Cardiac fibroblast (primary cell): ENCODE measurements at regions not wholly inside any gene's neighbourhood (a gene's known extent, or its start where the extent isn't known, plus 50 kb on each side); places are given as distances from the start of the nearest gene placed in this dataset.

Experiments
- DNase-seq, 2 donors: peaks; one replicate each; pipeline versions ENCODE4 v3.0.0 to v3.0.0-alpha.2; 2010; ENCODE audit warnings: low read depth in 2 of 2
- H3K4me3 ChIP-seq, 2 donors: replicated peaks in 1 of 2; 1 replicate in 1 of 2; 2 replicates in 1 of 2; pipeline ENCODE4 v1.5.1; 2011; ENCODE audit warnings: low read depth in 2 of 2, low read length in 2 of 2, mild to moderate bottlenecking in 2 of 2, moderate library complexity in 1 of 2
- CTCF ChIP-seq: IDR thresholded peaks from one replicate; pipeline ENCODE4 v1.5.1; 2011; ENCODE audit warnings: low read depth, mild to moderate bottlenecking, low read length, inconsistent platforms

- no peak overlapping the region for H3K4me3 ChIP-seq
- TF ChIP-seq CTCF: no peak
- DNase-seq: no peak
These were observed 60.0 kb upstream of the SPRY2 start for GRCh38 chr13:80400865-80401426.

GRCh38 chr13:80400164-80400864 is 59.4 kb upstream of the SPRY2 start:
- no peak overlapping the region for H3K4me3 ChIP-seq
- DNase-seq: no peak
- TF ChIP-seq CTCF: no peak

- no peak overlapping the region for H3K4me3 ChIP-seq
- TF ChIP-seq CTCF: no peak
- DNase-seq: no peak
These were observed 58.6 kb upstream of the SPRY2 start for GRCh38 chr13:80399340-80400163.
